Inflammatory macrophage treated with lipopolysaccharide for 4 hours (primary cell): ENCODE measurements at regions not wholly inside any gene's neighbourhood (a gene's known extent, or its start where the extent isn't known, plus 50 kb on each side); places are given as distances from the start of the nearest gene placed in this dataset.

Source experiments
- DNase-seq: peaks from one replicate; pipeline ENCODE4 v3.0.0-alpha.2; 2020

DNA sequence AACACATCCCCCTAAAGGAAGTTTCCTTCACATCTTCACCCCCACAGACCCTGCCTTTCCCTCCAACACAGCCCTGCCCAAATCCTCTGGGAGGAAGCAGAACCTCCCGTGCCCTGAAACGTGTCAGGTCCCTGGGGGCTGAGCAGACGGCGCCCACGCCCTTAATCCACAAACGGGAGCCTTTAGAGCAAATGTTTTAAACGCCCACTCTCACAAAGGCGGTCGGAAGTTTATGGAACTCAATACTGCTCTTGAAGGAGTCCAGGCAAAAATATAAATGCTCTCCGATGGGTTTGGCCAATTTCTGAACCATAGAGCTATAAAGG is 237.1 kb upstream of the AFDN start:
- no peak for DNase-seq

DNA sequence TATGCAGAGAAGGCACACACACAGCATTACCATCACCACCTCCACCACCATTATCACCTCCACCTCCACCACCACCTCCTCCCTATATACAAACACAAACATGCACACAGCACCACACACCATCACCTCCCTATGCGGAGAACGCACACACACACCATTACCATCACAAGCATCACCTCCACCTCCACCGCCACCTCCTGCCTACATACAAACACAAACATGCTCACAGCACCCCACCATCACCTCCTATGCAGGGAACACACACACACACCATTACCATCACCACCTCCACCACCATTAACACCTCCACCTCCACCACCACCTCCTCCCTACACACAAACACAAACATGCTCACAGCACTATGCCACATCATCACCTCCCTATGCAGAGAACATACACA is 236.5 kb upstream of the AFDN start:
- no peak for DNase-seq
